ENCODE measurements at regions not wholly inside any gene's neighbourhood (a gene's known extent, or its start where the extent isn't known, plus 50 kb on each side); places are given as distances from the start of the nearest gene placed in this dataset.
A peak's percentile ranks its signal among the peaks of the same experiment; 100 is the strongest.

DNA sequence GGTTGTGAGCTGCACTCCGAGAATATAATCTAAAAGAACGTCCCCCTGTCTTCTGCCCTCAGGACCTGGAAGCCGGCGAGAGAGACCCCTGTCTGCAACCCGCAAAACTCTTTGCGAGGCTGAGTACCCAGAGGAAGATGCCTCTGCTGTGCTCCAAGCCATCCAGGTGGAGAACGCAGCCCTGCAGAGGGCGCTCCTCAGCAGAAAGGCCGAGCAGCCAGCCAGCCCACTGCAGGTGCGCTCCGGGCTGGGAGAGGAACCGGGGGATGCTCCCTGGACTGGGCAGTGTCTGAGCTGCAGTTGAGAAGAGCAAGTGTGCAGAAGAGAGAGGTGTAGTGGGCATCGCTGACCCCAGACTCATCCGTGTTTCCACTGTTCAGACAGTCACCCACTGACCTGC is 148.3 kb downstream of the KATNIP start:
- no peak for TF ChIP-seq TCF12 (IDR thresholded peaks at IDR 0.05; ENCODE audit: low read depth)
- no peak for TF ChIP-seq EP300 (IDR thresholded peaks at IDR 0.05; ENCODE audit: borderline replicate concordance)
- TF ChIP-seq RAD21 (IDR thresholded peaks at IDR 0.05; ENCODE audit: low read depth) = peak; percentile 68
- no peak for TF ChIP-seq EGR1 (IDR thresholded peaks at IDR 0.05)
- no peak for TF ChIP-seq YY1 (IDR thresholded peaks at IDR 0.05; ENCODE audit: low read depth)
- TF ChIP-seq, protein P1, sequence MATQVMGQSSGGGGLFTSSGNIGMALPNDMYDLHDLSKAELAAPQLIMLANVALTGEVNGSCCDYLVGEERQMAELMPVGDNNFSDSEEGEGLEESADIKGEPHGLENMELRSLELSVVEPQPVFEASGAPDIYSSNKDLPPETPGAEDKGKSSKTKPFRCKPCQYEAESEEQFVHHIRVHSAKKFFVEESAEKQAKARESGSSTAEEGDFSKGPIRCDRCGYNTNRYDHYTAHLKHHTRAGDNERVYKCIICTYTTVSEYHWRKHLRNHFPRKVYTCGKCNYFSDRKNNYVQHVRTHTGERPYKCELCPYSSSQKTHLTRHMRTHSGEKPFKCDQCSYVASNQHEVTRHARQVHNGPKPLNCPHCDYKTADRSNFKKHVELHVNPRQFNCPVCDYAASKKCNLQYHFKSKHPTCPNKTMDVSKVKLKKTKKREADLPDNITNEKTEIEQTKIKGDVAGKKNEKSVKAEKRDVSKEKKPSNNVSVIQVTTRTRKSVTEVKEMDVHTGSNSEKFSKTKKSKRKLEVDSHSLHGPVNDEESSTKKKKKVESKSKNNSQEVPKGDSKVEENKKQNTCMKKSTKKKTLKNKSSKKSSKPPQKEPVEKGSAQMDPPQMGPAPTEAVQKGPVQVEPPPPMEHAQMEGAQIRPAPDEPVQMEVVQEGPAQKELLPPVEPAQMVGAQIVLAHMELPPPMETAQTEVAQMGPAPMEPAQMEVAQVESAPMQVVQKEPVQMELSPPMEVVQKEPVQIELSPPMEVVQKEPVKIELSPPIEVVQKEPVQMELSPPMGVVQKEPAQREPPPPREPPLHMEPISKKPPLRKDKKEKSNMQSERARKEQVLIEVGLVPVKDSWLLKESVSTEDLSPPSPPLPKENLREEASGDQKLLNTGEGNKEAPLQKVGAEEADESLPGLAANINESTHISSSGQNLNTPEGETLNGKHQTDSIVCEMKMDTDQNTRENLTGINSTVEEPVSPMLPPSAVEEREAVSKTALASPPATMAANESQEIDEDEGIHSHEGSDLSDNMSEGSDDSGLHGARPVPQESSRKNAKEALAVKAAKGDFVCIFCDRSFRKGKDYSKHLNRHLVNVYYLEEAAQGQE (IDR thresholded peaks at IDR 0.05; ENCODE audit: low read depth) = no peak
- TF ChIP-seq ZBTB7A (IDR thresholded peaks at IDR 0.05; ENCODE audit: low read depth) = no peak
